ENCODE measurements at regions not wholly inside any gene's neighbourhood (a gene's known extent, or its start where the extent isn't known, plus 50 kb on each side); places are given as distances from the start of the nearest gene placed in this dataset.

DNA sequence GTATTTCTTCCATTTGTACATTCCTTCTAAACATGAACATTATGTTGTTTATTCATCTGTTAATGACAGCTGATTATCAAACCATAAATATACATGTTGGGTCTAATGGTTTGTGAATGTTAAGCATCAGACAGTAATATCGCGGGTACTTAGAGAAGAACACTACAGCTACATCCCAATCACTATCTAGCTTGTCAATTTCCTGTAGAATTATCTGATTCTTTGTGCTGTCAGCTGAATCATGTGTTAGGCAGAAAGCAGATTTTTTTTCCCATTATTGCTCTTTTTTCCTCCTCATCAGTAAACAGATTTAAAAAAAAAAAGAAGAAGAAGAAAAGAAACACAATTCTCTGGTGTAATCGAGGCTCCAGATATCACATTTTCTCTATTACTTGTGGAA, 183.6 kb upstream of the CTBP2 start:
- no peak for DNase-seq (ENCODE audit: low spot score)

DNA sequence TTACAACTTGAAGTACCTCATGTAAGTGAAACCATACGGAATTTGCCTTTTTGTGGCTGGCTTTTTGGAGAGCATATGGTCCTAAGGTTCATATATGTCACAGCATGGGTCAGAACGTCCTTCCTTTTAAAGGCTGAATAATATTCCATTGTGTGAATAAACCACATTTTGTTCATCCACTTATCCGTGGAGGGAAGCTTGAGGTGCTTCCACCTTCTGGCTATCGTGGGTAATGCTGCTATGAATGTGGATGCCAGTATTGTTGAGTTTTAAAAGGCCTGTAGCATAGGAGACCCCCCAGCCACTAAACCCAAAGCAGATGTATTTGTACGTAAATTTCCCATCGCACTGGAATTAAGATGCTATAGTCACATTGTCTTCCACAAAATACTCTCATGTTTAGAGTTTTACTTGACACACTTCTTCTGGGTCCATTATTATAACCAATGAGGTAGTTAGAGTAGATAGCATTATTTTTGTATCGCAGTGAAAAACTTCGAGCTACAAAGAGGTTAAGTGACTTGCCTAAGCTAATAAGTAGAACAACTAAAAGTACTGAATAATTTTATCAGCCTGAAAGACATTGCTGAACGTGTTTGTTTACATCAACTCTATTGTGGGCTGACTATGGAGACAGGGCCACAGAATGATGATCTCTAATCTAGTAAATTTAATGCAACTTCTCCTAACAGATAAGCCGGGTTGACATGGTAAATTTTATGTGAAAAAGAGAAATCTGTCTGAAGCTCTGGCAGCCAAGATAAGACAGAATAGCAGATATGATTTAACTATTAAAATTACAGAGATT, 183.0 kb upstream of the CTBP2 start:
- DNase-seq (ENCODE audit: low spot score) = no peak

GRCh38 chr10:125341611-125342010, 181.2 kb upstream of the CTBP2 start:
- no peak for DNase-seq (ENCODE audit: low spot score)

GRCh38 chr10:125340903-125341302, 180.5 kb upstream of the CTBP2 start:
- no peak for DNase-seq (ENCODE audit: low spot score)

GRCh38 chr10:125337510-125337909, 177.1 kb upstream of the CTBP2 start:
- DNase-seq (ENCODE audit: low spot score) = no peak

DNA sequence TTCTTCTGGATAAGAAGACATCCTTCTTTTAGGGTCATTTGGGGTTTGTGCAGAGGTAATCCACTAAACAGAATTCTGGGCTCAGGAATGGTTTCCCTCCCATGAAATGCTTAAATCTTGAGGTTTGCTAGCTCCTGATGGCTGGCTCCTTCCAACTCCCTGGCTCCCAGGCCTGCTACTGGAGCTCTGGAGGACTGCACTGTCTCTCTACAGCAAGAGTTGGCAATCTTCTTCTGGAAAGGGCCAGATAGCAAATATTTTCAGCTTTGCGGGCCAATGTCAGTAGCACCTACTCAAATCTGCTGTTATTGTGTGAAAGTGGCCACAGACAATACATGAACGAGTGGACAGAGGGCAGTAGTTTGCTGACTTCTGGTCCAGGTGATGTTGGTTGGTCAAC, 174.2 kb upstream of the CTBP2 start:
- no peak for DNase-seq (ENCODE audit: low spot score)

- DNase-seq (ENCODE audit: low spot score) = no peak
These were observed 173.4 kb upstream of the CTBP2 start for GRCh38 chr10:125333769-125334168.

DNA sequence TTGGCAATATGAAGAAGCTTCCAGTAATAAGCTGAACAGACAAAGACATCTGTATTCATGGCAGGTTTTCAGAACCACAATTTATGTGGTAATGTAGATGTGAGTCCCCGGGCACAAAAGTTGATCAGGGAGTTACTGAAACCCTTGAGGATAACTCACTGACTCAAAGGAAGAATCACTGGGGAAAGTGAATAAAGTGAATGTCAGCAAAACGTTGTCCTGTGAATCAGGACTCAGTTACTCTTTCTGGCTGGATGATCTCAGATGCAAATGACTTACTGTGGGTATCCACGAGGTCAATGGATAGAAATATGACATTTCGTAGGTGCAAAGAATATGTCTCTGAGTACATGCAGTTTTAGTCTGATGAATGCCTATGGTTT, 172.8 kb upstream of the CTBP2 start:
- no peak for DNase-seq (ENCODE audit: low spot score)

DNA sequence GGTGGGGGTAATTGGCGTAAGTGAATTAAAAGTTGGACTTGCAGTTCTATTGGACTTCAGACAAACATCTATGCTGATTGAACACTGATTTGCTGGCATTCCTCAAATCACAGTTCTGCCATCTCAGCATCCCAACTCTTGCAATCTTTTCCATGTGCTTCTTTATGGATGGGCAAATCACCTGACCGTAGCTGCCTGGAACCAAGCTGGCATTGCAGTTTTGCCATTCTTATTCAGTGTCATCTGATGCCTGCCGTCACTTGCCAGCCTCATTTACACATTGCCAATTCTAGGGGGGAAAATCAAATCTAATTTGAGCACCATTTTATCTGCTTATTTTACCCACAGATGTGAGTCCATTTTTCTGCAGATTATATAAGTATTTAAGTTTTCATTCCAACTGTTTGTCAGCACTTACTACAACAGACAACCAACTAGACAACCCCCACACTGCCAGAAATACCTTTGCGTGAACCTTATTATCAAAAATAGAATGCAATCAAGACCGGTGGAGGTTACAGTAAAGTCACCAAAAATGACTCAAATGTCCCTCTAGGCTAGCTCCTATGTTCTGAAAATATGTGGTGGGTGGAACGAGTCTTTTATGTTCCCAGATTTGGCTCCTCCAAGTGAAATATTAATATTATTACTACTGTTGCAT, 172.3 kb upstream of the CTBP2 start:
- no peak for DNase-seq (ENCODE audit: low spot score)

DNA sequence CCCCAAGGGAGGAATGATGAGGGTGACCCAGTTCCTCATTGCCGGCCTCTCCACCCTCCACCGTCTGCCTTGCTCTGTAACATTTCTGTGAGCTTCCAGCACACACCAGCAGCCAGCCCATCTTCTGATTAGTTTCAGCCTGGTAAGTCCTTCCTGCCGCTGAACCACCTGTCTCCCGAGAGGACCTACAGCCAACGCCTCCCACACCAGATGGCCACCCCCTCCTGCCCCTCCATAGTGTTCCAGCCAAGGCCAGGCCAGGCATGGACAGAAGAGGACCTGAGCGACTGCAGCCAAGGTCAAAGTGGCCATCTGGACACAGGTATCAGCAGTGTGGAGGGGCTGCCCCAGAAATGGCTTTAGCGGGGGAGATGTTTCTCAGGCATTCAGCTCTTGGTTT, 170.7 kb upstream of the CTBP2 start:
- no peak for DNase-seq (ENCODE audit: low spot score)

DNA sequence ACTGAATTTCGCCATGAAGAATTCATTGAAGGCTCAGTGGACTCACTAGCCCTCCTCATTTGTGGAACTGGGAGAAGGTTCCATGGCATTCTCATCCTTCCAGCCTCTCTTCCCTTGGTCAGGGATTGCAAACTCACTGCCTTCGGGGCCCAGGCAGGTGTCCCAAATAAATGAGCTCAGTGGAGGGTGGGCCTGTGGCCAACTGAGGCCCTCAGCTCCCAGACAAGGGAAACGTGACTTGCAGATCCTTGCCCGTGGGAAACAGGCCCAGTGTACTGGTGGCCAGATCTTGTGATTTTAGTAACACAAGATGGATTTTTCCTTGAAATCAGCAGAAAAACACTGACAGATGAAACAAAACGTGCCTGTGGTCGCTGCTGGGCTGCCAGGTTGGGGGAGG, 168.7 kb upstream of the CTBP2 start:
- DNase-seq (ENCODE audit: low spot score) = no peak

DNA sequence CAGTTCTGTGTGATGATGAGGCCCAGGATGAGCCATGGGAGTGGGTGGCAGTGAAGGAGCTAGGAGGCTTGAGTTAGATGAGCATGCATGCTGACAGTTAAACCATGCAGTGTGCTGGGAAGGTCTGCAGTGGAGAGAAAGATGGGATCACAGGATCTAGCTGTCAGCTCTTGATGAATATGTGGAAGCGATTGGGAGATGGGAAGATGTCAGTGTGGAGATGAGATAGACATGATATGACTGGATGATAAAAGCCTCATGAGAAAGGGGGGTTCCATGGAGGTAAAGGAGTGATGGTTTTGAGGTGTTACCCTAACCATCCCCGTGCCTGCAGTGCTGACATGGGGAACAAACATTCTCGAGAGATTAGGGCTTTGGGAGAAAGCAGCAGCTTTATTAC, 165.0 kb upstream of the CTBP2 start:
- DNase-seq (ENCODE audit: low spot score) = no peak

DNA sequence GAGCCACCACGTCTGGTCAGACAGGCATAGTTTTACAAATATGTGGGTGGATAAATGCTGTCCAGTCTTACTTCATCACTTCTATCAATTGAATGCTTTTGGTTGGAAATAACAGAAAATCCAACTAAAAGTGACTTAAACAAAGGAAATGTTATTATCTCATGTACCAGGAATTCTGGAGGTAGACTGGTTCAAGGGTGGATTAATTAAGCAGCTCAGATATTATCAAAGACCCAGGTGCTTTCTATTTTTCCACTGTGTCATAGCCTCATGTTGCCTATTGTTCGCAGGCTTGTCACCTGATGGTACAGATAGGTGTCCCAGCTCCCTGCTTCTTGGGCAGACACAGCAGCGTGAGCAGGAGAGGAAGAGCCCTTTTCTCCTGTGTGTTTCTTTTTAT, 156.1 kb upstream of the CTBP2 start:
- no peak for DNase-seq (ENCODE audit: low spot score)

DNA sequence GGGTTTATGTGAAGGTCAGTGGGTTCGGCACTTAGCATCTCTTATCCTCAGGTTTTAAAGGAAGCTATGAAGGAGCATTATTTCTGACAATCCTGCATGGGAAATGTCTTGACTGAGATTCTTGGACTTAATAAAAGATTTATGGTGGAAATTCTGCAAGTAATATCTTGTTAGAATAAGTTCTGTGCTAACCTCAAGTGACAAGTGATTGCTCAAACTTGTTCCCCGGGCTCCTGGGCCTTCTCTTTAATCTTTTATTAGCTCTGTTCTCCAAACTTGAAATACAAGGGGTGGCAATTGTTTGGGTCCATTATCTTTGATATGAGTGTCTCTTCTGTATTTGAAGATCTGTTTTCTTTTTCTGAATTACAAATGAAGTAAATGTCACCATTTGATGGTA, 140.6 kb upstream of the CTBP2 start:
- no peak for DNase-seq (ENCODE audit: low spot score)

- DNase-seq (ENCODE audit: low spot score) = no peak
These were observed 139.1 kb upstream of the CTBP2 start for GRCh38 chr10:125299461-125299860.

DNA sequence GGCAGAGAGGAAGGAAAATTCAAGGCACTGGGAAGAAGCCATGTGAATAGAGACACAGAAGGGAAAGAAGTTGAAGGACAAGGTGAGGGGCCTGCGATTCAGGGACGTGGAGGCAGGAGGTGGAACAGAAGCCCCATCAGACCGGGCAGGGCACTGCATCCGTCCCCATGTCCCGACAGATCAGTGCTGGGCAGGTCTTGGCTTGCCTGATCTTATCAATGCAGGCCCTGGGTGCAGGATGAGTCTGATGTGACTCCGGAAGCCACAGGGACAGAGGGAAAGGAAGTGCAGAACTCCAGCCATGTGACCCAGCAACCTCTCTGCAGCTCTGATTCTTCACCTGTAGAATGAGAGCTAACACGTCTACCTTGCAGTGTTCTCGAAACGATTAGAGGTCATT, 136.2 kb upstream of the CTBP2 start:
- DNase-seq (ENCODE audit: low spot score) = no peak

- no peak for DNase-seq (ENCODE audit: low spot score)
These were observed 133.7 kb upstream of the CTBP2 start for GRCh38 chr10:125294109-125294508.

GRCh38 chr10:125291836-125292235, 131.5 kb upstream of the CTBP2 start:
- DNase-seq (ENCODE audit: low spot score) = no peak

DNA sequence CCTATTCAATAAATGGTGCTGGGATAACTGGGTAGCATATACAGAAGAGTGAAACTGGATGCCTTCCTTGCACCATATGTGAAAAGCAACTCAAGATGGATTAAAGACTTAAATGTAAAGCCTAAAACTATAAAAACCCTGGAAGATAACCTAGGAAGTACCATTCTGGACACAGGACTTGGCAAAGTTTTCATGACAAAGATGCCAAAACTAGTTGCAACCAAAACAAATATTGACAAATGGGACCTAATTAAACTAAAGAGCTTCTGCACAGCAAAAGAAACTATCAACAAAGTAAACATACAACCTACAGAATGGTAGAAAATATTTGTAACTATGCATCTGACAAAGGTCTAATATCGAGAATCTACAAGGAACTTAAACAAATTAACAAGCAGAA, 129.1 kb upstream of the CTBP2 start:
- DNase-seq (ENCODE audit: low spot score) = no peak

DNA sequence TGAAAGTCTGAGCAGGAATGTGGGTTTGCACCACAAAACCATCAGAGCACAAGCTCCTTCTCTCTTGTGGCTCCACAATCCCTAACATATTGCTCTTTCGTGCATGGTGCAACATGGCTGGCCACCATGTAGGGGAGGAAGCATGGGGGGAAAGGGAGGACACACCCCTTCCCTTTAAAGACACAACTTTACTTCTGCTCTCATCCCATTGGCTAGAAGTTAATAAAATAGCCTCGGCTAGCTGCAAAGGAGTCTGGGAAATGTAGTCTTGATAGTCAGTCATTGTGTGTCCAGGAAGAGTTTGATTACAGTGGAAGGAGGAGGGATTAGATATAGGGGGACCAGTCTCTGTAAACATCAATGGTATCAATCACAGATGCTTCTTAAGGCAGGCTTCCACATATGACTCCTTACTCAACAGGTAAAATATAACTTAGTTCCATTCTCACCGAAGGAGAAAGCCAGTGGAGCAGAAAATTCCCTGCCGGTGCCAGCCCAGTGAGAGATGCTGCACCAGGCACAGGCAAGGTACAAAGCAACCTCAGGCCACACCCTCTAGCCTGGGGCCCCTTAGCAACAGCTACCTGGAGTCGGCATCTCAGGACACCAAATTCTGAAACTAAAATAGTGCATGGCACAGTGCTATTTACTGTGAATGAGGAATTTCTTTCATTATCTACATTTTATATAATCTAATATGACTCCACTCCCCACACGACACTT, 124.7 kb upstream of the CTBP2 start:
- no peak for DNase-seq (ENCODE audit: low spot score)

DNA sequence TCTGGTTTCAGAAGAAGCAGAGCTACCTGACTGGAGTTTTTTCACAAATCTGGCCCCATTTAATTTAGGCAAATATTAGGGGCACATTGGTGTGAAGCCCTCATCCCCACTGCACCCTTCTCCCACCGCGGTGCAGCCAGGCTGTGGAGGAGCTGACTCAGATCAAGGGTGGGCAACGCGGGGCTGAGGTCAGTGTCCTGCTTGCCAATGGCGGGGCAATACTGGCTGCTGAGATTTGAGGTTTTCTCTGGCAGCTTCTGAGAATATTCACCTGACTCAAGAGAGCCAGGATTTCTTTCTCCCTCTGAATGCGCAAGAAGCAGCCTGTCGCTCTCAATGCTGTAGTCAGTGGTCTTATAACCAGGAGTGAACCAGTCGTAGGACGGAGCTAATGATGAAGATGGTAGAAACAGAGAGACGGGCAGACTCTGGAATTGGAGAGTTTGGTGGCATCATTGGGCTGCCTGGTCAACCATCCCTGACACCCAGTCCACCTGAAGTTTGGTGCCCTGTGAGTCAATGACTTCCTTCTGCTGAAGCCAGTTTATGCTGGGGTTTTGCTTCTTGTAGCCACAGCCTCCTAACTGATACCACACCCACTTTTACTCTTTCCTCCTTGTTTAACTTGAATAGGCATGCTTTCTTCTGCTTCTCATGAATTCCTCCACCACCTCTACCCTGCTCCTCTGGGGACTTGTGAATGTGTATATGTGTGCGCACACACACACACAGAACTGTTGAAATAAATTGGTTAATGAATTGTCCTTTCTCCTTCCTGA, 123.7 kb upstream of the CTBP2 start:
- no peak for DNase-seq (ENCODE audit: low spot score)
